Breast epithelium (tissue), 3 donors: ENCODE measurements at regions not wholly inside any gene's neighbourhood (a gene's known extent, or its start where the extent isn't known, plus 50 kb on each side); places are given as distances from the start of the nearest gene placed in this dataset.

Experiments
- POLR2A ChIP-seq: fragments of 450-650 bp; IDR thresholded peaks from one replicate; pipeline ENCODE4 v1.6.1; 2016; ENCODE audit warnings: antibody characterized with exemption, mild to moderate bottlenecking, moderate library complexity
- TF ChIP-seq, protein P1 (sequence below), 3 donors: fragments of 450-650 bp; IDR thresholded peaks; one replicate each; pipeline ENCODE4 v1.5.1; 2016 to 2017; ENCODE audit warnings: antibody characterized with exemption in 3 of 3, mild to moderate bottlenecking in 3 of 3, moderate library complexity in 3 of 3

DNA sequence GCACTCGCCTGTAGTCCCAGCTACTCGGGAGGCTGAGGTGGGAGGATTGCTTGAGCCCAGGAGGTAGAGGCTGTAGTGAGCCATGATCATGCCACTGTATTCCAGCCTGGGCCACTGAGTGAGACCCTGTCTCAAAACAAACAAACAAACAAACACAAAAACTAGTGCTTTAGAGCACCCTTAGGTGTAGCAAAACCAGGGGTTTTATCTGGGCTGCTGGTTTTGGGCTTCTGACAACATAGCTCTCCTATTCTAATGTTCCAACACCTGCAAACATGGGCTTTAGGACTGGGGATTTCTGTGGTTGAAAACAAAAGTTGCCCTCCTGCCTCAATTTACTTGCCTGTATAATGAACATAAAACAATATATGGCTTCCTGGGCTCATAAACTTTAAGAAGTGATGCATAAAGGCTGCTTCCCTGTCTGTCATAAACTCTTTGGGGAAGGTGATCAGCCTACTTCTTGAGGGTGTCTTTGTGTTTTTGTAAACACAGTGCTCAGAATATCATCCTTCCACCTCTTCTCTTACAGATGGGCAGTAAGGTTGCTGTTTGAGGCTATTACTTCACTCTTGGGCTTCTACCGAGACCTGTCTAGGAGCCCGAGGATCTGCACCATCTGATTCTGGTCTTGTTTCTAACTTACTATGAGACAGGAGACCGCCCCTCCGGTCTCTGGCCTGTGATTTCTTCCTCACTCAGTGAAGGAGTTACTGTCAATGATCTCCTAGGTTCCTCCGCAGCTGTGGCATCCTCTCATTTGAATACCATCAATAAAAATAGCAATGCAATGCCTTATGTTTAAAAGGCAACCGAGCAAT is 246.5 kb downstream of the MYCN start:
- no peak for TF ChIP-seq POLR2A
- TF ChIP-seq, protein P1, sequence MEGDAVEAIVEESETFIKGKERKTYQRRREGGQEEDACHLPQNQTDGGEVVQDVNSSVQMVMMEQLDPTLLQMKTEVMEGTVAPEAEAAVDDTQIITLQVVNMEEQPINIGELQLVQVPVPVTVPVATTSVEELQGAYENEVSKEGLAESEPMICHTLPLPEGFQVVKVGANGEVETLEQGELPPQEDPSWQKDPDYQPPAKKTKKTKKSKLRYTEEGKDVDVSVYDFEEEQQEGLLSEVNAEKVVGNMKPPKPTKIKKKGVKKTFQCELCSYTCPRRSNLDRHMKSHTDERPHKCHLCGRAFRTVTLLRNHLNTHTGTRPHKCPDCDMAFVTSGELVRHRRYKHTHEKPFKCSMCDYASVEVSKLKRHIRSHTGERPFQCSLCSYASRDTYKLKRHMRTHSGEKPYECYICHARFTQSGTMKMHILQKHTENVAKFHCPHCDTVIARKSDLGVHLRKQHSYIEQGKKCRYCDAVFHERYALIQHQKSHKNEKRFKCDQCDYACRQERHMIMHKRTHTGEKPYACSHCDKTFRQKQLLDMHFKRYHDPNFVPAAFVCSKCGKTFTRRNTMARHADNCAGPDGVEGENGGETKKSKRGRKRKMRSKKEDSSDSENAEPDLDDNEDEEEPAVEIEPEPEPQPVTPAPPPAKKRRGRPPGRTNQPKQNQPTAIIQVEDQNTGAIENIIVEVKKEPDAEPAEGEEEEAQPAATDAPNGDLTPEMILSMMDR (IDR thresholded peaks at IDR 0.05) = no peak
